H1 (cell line): ENCODE measurements at regions not wholly inside any gene's neighbourhood (a gene's known extent, or its start where the extent isn't known, plus 50 kb on each side); places are given as distances from the start of the nearest gene placed in this dataset.

Experiments
- HDAC6 ChIP-seq: IDR thresholded peaks from one replicate; pipeline ENCODE4 v1.7.1; 2012; ENCODE audit warnings: low read depth, mild to moderate bottlenecking, inconsistent platforms, low read length, moderate library complexity
- TAF7 ChIP-seq: optimal IDR thresholded peaks from 2 replicates; pipeline ENCODE3; 2011; ENCODE audit warnings: low read depth, mild to moderate bottlenecking, inconsistent platforms, low read length, moderate library complexity, borderline replicate concordance

DNA sequence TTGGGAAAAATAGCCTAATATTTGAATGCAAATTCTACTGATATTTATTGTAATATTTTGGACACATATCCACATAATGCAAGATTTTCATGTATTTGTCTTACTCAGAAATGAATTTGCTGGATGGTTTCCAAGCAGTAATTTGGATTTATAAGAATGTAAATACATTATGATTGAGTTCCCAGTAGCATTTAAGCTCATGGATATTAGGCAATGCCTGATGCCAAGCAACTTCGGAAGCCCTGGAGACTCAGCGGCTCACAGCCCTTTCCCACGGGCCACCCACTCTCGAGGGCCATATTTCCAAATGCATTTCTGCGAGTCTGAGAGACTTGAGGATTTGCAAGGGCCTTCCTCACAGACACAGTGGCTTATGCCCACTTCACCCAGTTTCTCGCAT lies 62.1 kb upstream of the MYOCD start (continued):
- TF ChIP-seq TAF7 (no peak), HDAC6 (no peak)
